AG04450 (cell line): ENCODE measurements at regions not wholly inside any gene's neighbourhood (a gene's known extent, or its start where the extent isn't known, plus 50 kb on each side); places are given as distances from the start of the nearest gene placed in this dataset.
"Not testable (repeated sequence)": the region's sequence is repeated elsewhere in the genome, so short reads cannot be mapped to it uniquely, and the experiment has no call there.

ENCODE experiments used
- CTCF ChIA-PET: fragments of 300-600, 350-600 bp; formaldehyde crosslinking; extraction: SDS; loops from one replicate; lab custom pipeline; 2022; ENCODE audit warnings: antibody characterized with exemption, inconsistent platforms; lab: Charles Lee
- POLR2A ChIA-PET: fragments of 350-600 bp; formaldehyde crosslinking; extraction: SDS; loops from one replicate; lab custom pipeline; 2021; ENCODE audit warnings: antibody characterized with exemption, inconsistent platforms; lab: Yijun Ruan, JAX
- DNase-seq: peaks from one replicate; pipeline ENCODE4 v3.0.0-alpha.2; 2011; ENCODE audit warnings: low read depth, low spot score
- H3K27ac ChIP-seq: one replicate; pipeline ENCODE4 v1.5.1; 2012; ENCODE audit warnings: low read depth, low read length, control low read depth
- H3K27me3 ChIP-seq: one replicate; pipeline ENCODE4 v1.6.0; 2012; ENCODE audit warnings: low read length; ENCODE audit not compliant: control insufficient read depth, insufficient read depth
- H3K4me3 ChIP-seq: 2 replicates; pipeline ENCODE4 v1.5.1; 2011; ENCODE audit warnings: mild to moderate bottlenecking, low read depth, low read length, control low read depth
- H3K9me3 ChIP-seq: 2 replicates; pipeline ENCODE4 v1.5.1; 2012; ENCODE audit warnings: low read length; ENCODE audit not compliant: control insufficient read depth, insufficient read depth
- CTCF ChIP-seq: IDR thresholded peaks from 2 replicates; pipeline ENCODE4 v1.5.1; 2011; ENCODE audit warnings: low read depth, low read length, control low read depth, inconsistent platforms

- Histone ChIP-seq H3K27me3 (no peaks in the 10 kb centered on the region), H3K27ac (no peak overlapping the region), H3K9me3 (no peaks in the 10 kb centered on the region), H3K4me3 (no peak overlapping the region)
- TF ChIP-seq CTCF, result no peak
- ChIA-PET CTCF (no interaction called here), POLR2A (no interaction called here)
- DNase-seq, result no peak
Observed at GRCh38 chr21:14740116-14740515, 194.0 kb upstream of the SAMSN1 start.

GRCh38 chr21:14739590-14739989 is 193.5 kb upstream of the SAMSN1 start:
- Histone ChIP-seq H3K9me3 (no peaks in the 10 kb centered on the region), H3K27ac (no peak overlapping the region), H3K27me3 (no peaks in the 10 kb centered on the region), H3K4me3 (no peak overlapping the region)
- no peak for TF ChIP-seq CTCF
- no peak for DNase-seq
- CTCF ChIA-PET, result no interaction called here
- POLR2A ChIA-PET, result no interaction called here

- H3K9me3 ChIP-seq, DNase-seq, H3K27ac ChIP-seq, POLR2A ChIA-PET, H3K27me3 ChIP-seq, H3K4me3 ChIP-seq: not testable (repeated sequence)
- CTCF ChIA-PET, result interaction anchor here (1.1 kb wide), 1 partner anchor 744 kb away, joined by 4 read pairs; no protein-coding TSS in a partner anchor
Observed at GRCh38 chr21:14738576-14738975, 192.5 kb upstream of the SAMSN1 start.

GRCh38 chr21:14737922-14738321 is 191.8 kb upstream of the SAMSN1 start:
- no peak for DNase-seq
- H3K4me3 ChIP-seq, result no peak overlapping the region
- ChIA-PET CTCF (interaction anchor here (1.1 kb wide), 1 partner anchor 745 kb away, joined by 4 read pairs; no protein-coding TSS in a partner anchor), POLR2A (no interaction called here)
- H3K27ac ChIP-seq, result no peak overlapping the region
- TF ChIP-seq CTCF, result peak; percentile 32
- H3K27me3 ChIP-seq, result no peaks in the 10 kb centered on the region
- H3K9me3 ChIP-seq, result no peaks in the 10 kb centered on the region

- no peaks in the 10 kb centered on the region for H3K27me3 ChIP-seq
- ChIA-PET POLR2A (no interaction called here), CTCF (interaction anchor here (1.1 kb wide), 1 partner anchor 745 kb away, joined by 4 read pairs; no protein-coding TSS in a partner anchor)
- TF ChIP-seq CTCF, result no peak
- no peak for DNase-seq
- H3K27ac ChIP-seq, result no peak overlapping the region
- H3K9me3 ChIP-seq, result no peaks in the 10 kb centered on the region
- no peak overlapping the region for H3K4me3 ChIP-seq
Observed at GRCh38 chr21:14737284-14737691, 191.2 kb upstream of the SAMSN1 start.

- ChIA-PET POLR2A (no interaction called here), CTCF (no interaction called here)
- Histone ChIP-seq H3K27me3 (no peaks in the 10 kb centered on the region), H3K4me3 (no peak overlapping the region), H3K9me3 (no peaks in the 10 kb centered on the region), H3K27ac (no peak overlapping the region)
- no peak for DNase-seq
- no peak for TF ChIP-seq CTCF
Observed at GRCh38 chr21:14736672-14737071, 190.6 kb upstream of the SAMSN1 start.
